Effector memory CD8-positive, alpha-beta T cell (primary cell): ENCODE measurements at regions not wholly inside any gene's neighbourhood (a gene's known extent, or its start where the extent isn't known, plus 50 kb on each side); places are given as distances from the start of the nearest gene placed in this dataset.

Experiments
- ATAC-seq: fragments of 150-1000 bp; cut with Tn5 transposase; replicated peaks from 2 replicates; pipeline ENCODE4 v1.10.0; 2021; ENCODE audit warnings: mild to moderate bottlenecking, moderate library complexity
- DNase-seq, 3 experiments: peaks; one replicate each; pipeline ENCODE4 v3.0.0; 2021
- H3K27ac Mint-ChIP-seq, 2 donors: one replicate each; pipeline ENCODE4 v1.8.0; 2022; ENCODE audit warnings: mild to moderate bottlenecking in 2 of 2, mixed read lengths in 2 of 2, moderate library complexity in 2 of 2
- H3K27me3 Mint-ChIP-seq, 2 donors: one replicate each; pipeline ENCODE4 v1.8.0; 2022; ENCODE audit warnings: mixed read lengths in 2 of 2
- H3K36me3 Mint-ChIP-seq: one replicate; pipeline ENCODE4 v1.8.0; 2022; ENCODE audit warnings: mild to moderate bottlenecking, moderate library complexity, mixed read lengths; ENCODE audit not compliant: insufficient read depth
- H3K4me1 Mint-ChIP-seq, 2 donors: one replicate each; pipeline ENCODE4 v1.8.0; 2022; ENCODE audit warnings: low read depth in 2 of 2, mixed read lengths in 2 of 2
- H3K4me3 Mint-ChIP-seq, 2 donors: one replicate each; pipeline ENCODE4 v1.8.0; 2022; ENCODE audit warnings: mild to moderate bottlenecking in 2 of 2, mixed read lengths in 2 of 2, moderate library complexity in 2 of 2
- H3K9me3 Mint-ChIP-seq, 2 donors: one replicate each; pipeline ENCODE4 v1.8.0; 2022; ENCODE audit warnings: mixed read lengths in 2 of 2

DNA sequence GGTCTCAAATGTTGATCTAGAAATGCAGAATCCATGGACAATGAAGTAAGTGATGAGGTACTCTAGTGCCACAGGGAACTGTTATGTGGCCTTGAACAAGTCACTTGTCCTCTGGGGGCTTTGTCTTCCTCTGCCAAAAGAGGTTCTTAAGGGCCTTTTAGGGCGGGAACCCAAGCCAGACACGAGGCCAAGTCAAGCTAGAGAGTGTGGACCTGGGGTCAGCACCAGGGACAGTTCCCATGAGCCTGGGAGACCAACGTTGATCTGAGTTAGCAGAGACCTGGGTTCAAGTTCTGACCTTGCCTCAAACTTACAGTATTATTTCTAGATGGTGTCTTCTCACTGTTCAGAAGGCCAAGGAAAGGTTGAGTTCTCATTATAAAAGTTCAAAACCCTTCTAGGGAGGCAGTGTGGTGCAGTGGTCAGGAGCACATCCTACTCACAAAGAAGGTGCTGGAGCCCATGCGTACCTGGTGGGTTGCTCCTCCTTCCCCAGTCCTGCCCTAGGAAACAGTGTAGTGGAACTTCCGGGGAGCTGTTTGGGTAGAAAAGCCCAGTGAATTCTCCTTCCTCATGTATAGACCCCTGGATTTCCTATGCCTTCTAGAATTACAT, 121.5 kb downstream of the CHST1 start:
- H3K4me1 Mint-ChIP-seq = no peaks in the 10 kb centered on the region
- H3K4me3 Mint-ChIP-seq = no peak overlapping the region
- peaks cover 2% of the 10 kb centered on the region for H3K36me3 Mint-ChIP-seq
- H3K9me3 Mint-ChIP-seq = no peaks in the 10 kb centered on the region
- no peak for ATAC-seq
- H3K27ac Mint-ChIP-seq = no peak overlapping the region
- no peak for DNase-seq
- peaks cover 41 to 77% of the 10 kb centered on the region in 2 donors for H3K27me3 Mint-ChIP-seq

DNA sequence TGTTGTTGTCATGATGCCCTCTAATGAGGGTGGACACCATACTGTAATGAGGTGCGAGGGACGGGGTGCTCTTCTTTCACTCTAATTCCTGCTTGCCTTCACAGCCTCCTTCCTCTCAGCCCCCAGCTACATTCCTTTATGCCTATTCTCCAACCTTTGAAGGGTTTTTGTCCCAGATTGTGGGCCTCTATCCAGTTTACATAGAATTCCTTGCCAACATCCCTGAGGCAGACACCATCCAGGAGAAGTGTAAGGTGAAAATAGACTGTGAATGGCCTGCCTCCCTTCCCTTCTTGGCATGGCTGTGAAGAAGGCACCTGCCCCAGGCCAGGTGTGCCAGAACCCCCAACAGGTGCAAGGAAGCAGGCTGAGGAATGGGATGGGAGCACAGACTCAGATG, 122.3 kb downstream of the CHST1 start:
- H3K9me3 Mint-ChIP-seq = no peaks in the 10 kb centered on the region
- ATAC-seq = no peak

DNA sequence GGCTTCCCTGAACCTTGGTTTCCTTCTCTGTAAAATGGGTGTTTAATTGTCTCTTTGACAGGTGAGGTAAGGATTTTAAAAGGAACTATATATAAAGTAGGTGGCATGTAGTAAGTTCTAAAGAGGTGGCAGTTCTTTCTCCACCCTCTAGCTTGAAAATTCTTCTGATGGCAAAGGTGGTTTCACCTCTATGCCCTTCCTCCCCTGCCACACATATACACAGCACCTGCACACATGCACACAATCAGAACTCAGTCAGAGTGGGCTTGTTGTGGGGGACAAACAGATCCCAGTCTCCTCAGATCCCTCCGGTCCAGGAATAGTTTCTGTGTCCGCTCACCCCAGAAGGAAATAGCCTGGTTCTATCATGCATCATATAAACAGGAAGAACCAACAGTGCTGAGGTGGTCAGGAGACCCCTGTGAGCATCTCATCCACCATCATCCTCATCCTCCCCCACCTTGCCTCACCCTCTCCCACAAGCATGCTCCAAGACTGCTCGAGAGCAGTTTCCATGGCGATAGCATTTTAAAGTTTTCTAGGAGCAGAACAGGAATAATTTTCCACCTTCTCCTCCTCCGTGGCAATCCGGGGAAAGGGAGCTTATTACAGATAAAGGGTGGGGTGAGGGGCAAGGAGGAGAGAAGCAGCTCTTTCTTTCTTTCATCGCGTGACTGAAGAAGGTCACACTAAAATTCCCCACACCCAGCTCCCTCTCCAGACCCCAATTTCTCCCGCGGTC, 123.6 kb downstream of the CHST1 start:
- Mint-ChIP-seq H3K4me1 (no peaks in the 10 kb centered on the region), H3K27me3 (peaks cover 45 to 85% of the 10 kb centered on the region in 2 donors), H3K36me3 (no peaks in the 10 kb centered on the region), H3K27ac (no peak overlapping the region), H3K4me3 (no peak overlapping the region), H3K9me3 (no peaks in the 10 kb centered on the region)
- no peak for ATAC-seq
- no peak for DNase-seq

More for the DNA sequence above, 122.3 kb downstream of the CHST1 start:
- peaks cover 41 to 83% of the 10 kb centered on the region in 2 donors for H3K27me3 Mint-ChIP-seq
- H3K27ac Mint-ChIP-seq = no peak overlapping the region
- no peaks in the 10 kb centered on the region for H3K4me1 Mint-ChIP-seq
- no peak for DNase-seq
- no peak overlapping the region for H3K4me3 Mint-ChIP-seq
- H3K36me3 Mint-ChIP-seq = peaks cover 2% of the 10 kb centered on the region

DNA sequence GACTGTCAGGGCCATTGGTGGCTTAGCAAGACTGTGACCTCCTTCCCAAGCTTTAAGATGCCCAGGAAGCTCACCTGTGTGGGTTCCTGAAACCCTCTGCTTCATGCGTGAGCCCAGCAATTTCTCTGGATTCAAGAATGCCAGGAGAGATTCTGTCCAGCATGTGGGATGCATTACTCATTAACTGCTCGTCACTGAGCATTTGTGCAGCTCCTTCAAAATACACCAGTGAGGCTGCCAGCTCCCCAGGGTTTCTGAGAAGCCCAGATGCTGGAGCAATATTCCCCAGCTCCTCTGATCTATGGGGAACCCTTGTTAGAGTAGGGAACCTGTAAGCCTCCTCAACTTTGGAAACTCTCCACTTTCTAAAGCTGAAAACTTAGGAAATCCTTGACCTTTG, 126.5 kb downstream of the CHST1 start:
- Mint-ChIP-seq H3K36me3 (no peaks in the 10 kb centered on the region), H3K9me3 (no peaks in the 10 kb centered on the region), H3K4me1 (no peaks in the 10 kb centered on the region), H3K27ac (no peak overlapping the region), H3K4me3 (no peak overlapping the region), H3K27me3 (peaks cover 28 to 85% of the 10 kb centered on the region in 2 donors)
- DNase-seq = no peak
- ATAC-seq = no peak

DNA sequence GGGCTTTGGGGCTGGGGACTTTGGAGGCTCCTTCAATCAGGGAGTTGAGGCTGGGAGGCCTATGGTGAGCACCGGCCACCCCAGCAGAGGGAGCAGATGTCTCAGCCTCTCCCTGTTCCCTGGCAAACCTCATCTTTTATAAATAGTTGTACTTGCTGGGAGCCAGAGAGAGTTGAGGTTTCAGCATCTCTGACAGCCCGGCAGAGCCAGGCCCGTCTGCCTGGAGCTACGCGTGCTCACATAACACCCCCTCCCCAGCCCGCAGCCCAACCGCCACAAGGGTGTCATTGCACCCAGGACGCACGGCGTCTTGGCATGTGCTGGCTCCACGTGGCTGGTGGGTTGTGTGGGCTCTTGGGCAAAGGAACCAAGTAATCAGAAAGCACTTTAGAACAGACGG, 127.1 kb downstream of the CHST1 start:
- H3K27me3 Mint-ChIP-seq = peaks cover 29 to 84% of the 10 kb centered on the region in 2 donors
- H3K4me1 Mint-ChIP-seq = no peaks in the 10 kb centered on the region
- H3K36me3 Mint-ChIP-seq = no peaks in the 10 kb centered on the region
- H3K9me3 Mint-ChIP-seq = no peaks in the 10 kb centered on the region
- no peak for ATAC-seq
- no peak overlapping the region for H3K27ac Mint-ChIP-seq
- no peak for DNase-seq
- H3K4me3 Mint-ChIP-seq = no peak overlapping the region

DNA sequence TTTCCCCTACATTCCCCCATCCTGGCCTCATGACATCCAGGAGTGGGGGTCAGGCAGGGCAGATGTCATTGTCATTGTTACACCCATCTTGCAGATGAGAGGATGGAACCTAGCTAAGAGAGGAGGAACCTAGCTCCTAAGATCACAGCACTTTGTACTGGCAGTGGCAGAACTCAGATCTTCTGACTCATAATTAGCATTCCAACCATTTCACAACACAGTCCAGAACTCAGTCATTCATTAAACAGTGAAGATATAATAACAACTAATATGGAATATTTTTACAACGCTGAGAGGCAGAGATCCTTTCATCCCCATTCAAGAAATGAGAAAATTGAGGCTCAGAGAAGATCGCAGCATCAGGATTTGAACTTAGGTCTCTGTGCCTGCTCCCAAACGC, 127.8 kb downstream of the CHST1 start:
- no peaks in the 10 kb centered on the region for H3K9me3 Mint-ChIP-seq
- ATAC-seq (no peak), DNase-seq (no peak)
- no peak overlapping the region for H3K27ac Mint-ChIP-seq
- peaks cover 29 to 84% of the 10 kb centered on the region in 2 donors for H3K27me3 Mint-ChIP-seq
- H3K36me3 Mint-ChIP-seq = no peaks in the 10 kb centered on the region
- no peak overlapping the region for H3K4me3 Mint-ChIP-seq
- H3K4me1 Mint-ChIP-seq = no peaks in the 10 kb centered on the region

DNA sequence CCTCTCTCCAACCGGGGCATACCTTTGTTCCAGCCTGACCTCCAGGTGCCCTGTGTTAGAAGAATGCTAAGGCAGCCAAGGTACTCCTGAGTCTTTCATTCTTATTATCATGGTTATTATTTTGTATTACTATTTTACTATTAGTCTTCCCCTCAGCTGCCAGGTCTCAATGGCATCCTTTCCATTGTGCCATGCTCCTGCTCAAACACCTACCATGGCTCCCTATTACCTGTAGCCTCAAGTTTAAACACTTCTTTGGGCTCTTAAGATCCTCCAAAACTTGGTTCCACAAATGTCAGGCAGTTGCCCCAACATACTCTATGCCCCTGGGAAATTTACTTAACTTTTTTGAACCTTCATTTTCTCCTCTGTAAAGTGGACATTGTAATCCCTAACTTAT, 130.4 kb downstream of the CHST1 start:
- Mint-ChIP-seq H3K27ac (no peak overlapping the region), H3K36me3 (no peaks in the 10 kb centered on the region), H3K4me1 (no peaks in the 10 kb centered on the region), H3K9me3 (no peaks in the 10 kb centered on the region), H3K27me3 (peaks cover 32 to 84% of the 10 kb centered on the region in 2 donors), H3K4me3 (no peak overlapping the region)
- no peak for DNase-seq
- ATAC-seq = no peak

DNA sequence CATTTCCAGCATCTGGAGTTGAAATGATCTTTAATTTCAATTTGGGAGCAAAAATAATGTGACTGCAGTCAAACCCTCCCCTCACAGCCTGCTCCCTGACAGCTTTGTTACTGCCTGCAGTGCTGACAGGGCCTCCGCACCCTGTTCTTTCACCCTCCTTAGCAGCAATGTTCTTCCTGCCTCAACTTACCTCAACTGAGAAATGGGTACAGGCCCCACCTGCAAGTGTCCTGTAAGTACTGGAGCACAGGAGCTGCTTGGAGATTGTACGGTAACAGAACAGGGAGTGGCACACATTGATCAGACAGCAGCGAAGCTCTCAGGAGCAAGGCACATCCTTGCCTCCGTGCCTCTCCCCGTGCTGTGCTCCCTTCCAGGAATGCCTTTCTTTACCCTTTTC, 131.3 kb downstream of the CHST1 start:
- DNase-seq = no peak
- ATAC-seq = no peak
- Mint-ChIP-seq H3K36me3 (peaks cover 3% of the 10 kb centered on the region), H3K4me1 (no peaks in the 10 kb centered on the region), H3K4me3 (no peak overlapping the region), H3K9me3 (no peaks in the 10 kb centered on the region), H3K27me3 (peaks cover 32 to 85% of the 10 kb centered on the region in 2 donors), H3K27ac (no peak overlapping the region)

DNA sequence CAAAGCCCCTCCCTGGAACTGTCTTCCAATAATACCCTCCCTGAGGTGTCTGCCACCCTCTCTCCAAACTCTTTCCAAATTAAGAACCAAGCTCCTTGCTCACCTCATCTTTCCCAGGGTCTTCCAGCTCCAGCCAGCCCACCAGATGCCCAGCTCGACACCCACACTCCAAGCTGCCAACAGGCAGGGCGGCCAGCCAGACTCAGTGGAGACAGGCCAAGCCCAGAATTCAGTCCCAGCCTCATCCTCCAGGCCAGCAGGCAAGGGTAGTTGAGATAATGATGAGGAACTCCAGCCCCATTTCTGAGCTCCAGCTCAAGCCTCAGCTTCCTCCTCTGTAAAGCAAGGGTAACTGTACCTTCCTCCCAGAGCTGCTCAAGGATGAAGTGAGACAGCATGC, 132.9 kb downstream of the CHST1 start:
- no peak for DNase-seq
- ATAC-seq = no peak
- Mint-ChIP-seq H3K36me3 (peaks cover 3% of the 10 kb centered on the region), H3K9me3 (no peaks in the 10 kb centered on the region), H3K27ac (no peak overlapping the region), H3K4me3 (no peak overlapping the region), H3K27me3 (peaks cover 30 to 81% of the 10 kb centered on the region in 2 donors), H3K4me1 (no peaks in the 10 kb centered on the region)

DNA sequence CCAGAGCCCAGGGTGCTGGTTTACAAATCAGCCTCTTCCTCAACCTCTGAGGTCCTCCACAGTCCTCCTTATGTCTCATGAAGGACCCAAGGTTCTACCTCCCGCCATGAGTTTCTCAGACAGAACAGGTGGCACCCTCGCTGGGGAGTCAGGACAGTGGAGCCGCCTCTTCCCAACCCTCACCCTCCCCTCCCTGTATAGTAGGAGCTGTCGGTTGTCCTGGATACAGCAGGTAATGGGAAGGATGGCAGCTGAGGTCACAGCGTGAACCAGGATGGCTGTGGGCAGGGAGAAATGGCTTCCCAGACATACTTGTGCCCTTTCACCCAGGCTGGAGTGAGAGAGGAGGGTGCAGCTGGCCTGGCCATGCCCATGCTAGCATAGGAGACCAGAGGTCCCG, 134.6 kb downstream of the CHST1 start:
- H3K9me3 Mint-ChIP-seq = no peaks in the 10 kb centered on the region
- peaks cover 3% of the 10 kb centered on the region for H3K36me3 Mint-ChIP-seq
- H3K27me3 Mint-ChIP-seq = peaks cover 19 to 76% of the 10 kb centered on the region in 2 donors
- no peak overlapping the region for H3K27ac Mint-ChIP-seq
- H3K4me3 Mint-ChIP-seq = no peak overlapping the region
- DNase-seq (no peak), ATAC-seq (no peak)
- H3K4me1 Mint-ChIP-seq = no peaks in the 10 kb centered on the region

DNA sequence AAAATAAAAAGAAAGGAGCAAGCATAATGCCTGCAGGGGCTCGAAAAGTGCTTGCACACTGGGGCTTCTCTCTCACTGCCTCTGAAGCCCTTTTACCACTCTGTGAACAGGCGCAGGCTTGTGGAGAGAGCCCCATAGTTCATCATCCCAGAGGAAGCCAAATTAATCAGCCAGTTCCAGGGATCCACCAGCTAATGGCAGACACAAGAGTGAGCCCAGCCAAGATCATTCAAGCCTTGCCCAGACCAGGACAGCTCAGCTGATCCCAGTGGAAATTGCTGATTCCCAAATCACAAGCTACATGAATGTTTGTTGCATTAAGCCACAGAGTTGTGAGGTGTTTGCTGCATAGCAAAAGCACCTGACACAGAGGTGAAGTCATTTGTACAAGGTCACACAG, 135.3 kb downstream of the CHST1 start:
- ATAC-seq = no peak

DNA sequence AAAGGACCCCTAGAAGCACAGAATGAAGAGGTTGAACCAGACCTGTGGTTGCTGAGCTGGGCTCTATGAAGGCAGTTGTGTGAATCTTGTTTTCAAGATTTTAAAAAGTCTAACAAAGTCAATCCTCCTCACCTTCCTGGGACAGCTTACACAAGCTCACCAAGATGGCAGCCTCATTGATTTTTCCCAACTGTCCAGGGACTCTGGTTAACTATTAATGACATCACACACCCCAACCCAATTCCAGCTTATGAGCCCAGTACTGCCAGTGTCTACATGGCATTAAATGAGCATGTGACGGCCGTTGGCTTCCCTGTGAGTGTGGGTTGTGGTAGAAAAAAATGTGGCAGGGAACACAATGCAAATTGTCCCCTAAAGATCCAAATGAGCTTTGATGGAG, 137.0 kb downstream of the CHST1 start:
- DNase-seq (no peak), ATAC-seq (no peak)
- Mint-ChIP-seq H3K27me3 (peaks cover 16 to 62% of the 10 kb centered on the region in 2 donors), H3K4me1 (no peaks in the 10 kb centered on the region), H3K27ac (no peak overlapping the region), H3K36me3 (peaks cover 3% of the 10 kb centered on the region), H3K9me3 (no peaks in the 10 kb centered on the region), H3K4me3 (no peak overlapping the region)

More for the DNA sequence above, 135.3 kb downstream of the CHST1 start:
- H3K27me3 Mint-ChIP-seq = peaks cover 18 to 70% of the 10 kb centered on the region in 2 donors
- H3K27ac Mint-ChIP-seq = no peak overlapping the region
- peaks cover 3% of the 10 kb centered on the region for H3K36me3 Mint-ChIP-seq
- H3K4me1 Mint-ChIP-seq = no peaks in the 10 kb centered on the region
- H3K9me3 Mint-ChIP-seq = no peaks in the 10 kb centered on the region
- no peak for DNase-seq
- H3K4me3 Mint-ChIP-seq = no peak overlapping the region

DNA sequence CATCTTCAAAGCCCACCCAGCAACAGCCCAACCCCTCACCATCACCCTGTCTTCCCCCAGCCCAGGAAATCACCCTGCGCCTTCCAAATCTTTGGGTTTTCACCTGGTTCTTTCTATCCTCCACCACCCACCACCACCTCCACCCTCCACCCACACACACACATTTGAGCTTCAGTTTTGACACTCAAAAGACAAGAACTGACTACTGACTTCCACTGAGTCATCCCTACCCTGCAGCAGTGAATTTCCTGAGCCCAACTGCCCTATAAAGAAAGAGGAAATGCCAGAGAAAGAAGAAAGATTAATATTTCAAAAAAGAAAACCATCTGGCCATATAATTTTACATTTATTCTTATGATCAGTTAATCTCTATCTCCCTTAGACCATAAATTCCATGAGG, 137.5 kb downstream of the CHST1 start:
- H3K27ac Mint-ChIP-seq = no peak overlapping the region

DNA sequence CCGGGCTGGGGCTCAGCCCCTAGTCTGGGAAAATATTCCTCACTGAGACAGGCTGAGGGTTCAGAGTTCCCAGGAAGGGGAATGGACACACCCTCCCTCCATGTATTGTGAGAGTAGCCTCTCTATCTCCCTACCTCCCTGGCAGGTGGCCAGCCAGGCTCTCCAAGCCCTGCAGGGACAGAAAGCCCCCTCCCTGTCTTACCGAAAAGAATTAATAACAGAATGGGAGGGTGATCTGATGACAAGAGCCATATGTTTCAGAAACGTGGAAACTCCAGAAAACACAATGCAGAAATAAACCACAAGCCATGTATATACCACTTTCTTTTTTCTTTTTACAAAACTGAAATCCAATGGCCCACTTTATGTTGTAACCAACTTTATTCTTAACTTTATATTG, 140.0 kb downstream of the CHST1 start:
- no peaks in the 10 kb centered on the region for H3K9me3 Mint-ChIP-seq
- H3K4me1 Mint-ChIP-seq = no peaks in the 10 kb centered on the region
- DNase-seq = no peak
- H3K36me3 Mint-ChIP-seq = peaks cover 3% of the 10 kb centered on the region
- no peak overlapping the region for H3K4me3 Mint-ChIP-seq
- H3K27ac Mint-ChIP-seq = no peak overlapping the region
- H3K27me3 Mint-ChIP-seq = peaks cover 5 to 40% of the 10 kb centered on the region in 2 donors
- ATAC-seq = no peak

More for the DNA sequence above, 137.5 kb downstream of the CHST1 start:
- ATAC-seq (no peak), DNase-seq (no peak)
- no peak overlapping the region for H3K4me3 Mint-ChIP-seq
- peaks cover 3% of the 10 kb centered on the region for H3K36me3 Mint-ChIP-seq
- no peaks in the 10 kb centered on the region for H3K4me1 Mint-ChIP-seq
- H3K27me3 Mint-ChIP-seq = peaks cover 11 to 57% of the 10 kb centered on the region in 2 donors
- H3K9me3 Mint-ChIP-seq = no peaks in the 10 kb centered on the region
